GM12891 (cell line): ENCODE measurements at regions not wholly inside any gene's neighbourhood (a gene's known extent, or its start where the extent isn't known, plus 50 kb on each side); places are given as distances from the start of the nearest gene placed in this dataset.

Experiments
- DNase-seq: peaks from one replicate; pipeline ENCODE4 v3.0.0; 2011; ENCODE audit warnings: low spot score; ENCODE audit not compliant: insufficient read length
- FAIRE-seq: peaks from 2 replicates; lab custom pipeline; 2011; peaks lifted over from hg19 to GRCh38; lab: Jason Lieb, UNC
- PAX5 ChIP-seq: IDR thresholded peaks from 2 replicates; pipeline ENCODE4 v1.6.1; 2011; ENCODE audit warnings: low read length, moderate library complexity, mild to moderate bottlenecking; ENCODE audit not compliant: insufficient read depth, severe bottlenecking
- POLR2A ChIP-seq: IDR thresholded peaks from 2 replicates; pipeline ENCODE4 v1.6.1; 2011; ENCODE audit warnings: low read depth, low read length, control low read depth
- POLR2AphosphoS5 ChIP-seq: IDR thresholded peaks from 2 replicates; pipeline ENCODE4 v1.6.1; 2011; ENCODE audit warnings: low read depth, low read length, control low read depth
- POU2F2 ChIP-seq: IDR thresholded peaks from 2 replicates; pipeline ENCODE4 v1.6.1; 2011; ENCODE audit warnings: low read depth, mild to moderate bottlenecking, control low read depth, low read length, moderate library complexity
- SPI1 ChIP-seq: IDR thresholded peaks from 2 replicates; pipeline ENCODE4 v1.6.1; 2011; ENCODE audit warnings: low read depth, low read length, control low read depth
- TAF1 ChIP-seq: IDR thresholded peaks from 2 replicates; pipeline ENCODE4 v1.6.1; 2011; ENCODE audit warnings: low read depth, low read length, control low read depth

GRCh38 chr4:185958094-185958747 is 110.7 kb upstream of the TLR3 start:
- DNase-seq (no peak), FAIRE-seq (no peak)
- TF ChIP-seq TAF1 = no peak
- TF ChIP-seq POU2F2 = no peak
- no peak for TF ChIP-seq POLR2A
- no peak for TF ChIP-seq POLR2AphosphoS5
- TF ChIP-seq PAX5 = no peak

DNA sequence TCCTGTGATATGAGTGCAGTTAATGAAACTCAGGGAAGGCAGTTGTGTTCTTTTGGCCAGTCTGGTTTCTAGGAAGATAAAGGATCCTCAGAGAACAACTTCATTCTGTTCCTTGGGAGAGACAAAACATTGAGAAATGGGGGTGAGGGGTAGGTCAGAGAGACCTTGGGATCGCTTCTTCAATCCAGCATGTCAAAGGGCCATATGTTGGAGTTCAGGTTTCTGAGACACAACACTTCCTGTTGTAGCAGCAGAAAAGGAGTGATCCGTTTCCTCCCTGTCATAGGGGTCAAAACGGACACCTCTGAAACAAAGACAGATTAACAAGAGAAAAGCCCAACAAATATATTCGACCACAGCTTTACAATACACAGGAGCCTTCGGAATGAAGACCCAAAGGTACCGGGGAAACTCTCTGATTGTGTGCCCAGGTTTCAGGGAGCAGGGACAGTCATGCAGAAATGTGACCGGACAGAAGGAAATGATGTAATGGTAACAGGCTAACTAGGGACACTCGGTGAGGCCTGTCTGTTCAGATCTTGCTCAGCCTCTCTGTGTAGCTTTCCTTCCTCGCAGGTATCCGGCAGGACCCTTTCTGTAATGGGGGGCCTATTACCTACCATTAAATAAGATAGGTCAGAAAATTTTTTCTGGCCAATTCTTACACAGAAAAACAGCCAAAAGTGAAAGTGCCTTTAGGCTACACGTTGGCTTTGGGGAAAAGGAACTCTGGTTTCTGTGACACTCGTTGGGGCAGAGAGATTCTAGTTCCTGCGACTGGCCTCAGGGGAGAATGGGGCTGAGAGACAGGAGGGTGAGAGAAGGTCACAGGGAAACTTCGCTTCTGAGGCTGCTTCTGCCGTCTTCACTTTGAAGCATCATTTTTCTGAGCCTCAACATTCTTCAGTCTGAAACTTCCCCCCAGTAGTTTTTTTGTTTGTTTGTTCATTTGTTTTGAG is 103.3 kb upstream of the TLR3 start:
- no peak for DNase-seq
- TF ChIP-seq POU2F2 (no peak), POLR2AphosphoS5 (no peak)
- FAIRE-seq = no peak

DNA sequence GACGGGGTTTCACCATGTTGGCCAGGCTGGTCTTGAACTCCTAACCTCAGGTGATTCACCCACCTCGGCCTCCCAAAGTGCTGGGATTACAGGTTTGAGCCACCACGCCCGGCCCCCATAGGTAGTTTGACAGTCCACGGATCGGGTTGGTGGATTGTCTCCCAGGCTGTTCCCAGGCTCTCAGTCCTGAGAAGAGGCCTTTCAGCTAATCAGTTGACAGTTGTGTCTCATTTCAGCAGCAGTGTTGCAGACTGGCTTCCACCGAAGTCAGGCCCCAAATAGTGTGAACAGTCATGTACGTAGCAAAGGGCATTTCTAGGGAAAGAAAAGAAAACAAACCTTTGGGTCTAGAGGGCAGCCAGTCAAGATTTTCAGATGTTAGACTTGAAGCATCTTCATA is 102.4 kb upstream of the TLR3 start:
- DNase-seq (no peak), FAIRE-seq (no peak)
- TF ChIP-seq TAF1 (no peak), POLR2A (no peak), PAX5 (no peak), POU2F2 (no peak), SPI1 (no peak), POLR2AphosphoS5 (no peak)

- no peak for DNase-seq
- TF ChIP-seq POU2F2 = no peak
- TF ChIP-seq POLR2A = no peak
- no peak for TF ChIP-seq SPI1
- TF ChIP-seq PAX5 = no peak
- no peak for TF ChIP-seq TAF1
- TF ChIP-seq POLR2AphosphoS5 = no peak
- no peak for FAIRE-seq
Measured at GRCh38 chr4:185966997-185967775, 101.8 kb upstream of the TLR3 start.

- DNase-seq (no peak), FAIRE-seq (no peak)
- TF ChIP-seq PAX5 (no peak), SPI1 (no peak), POLR2A (no peak), POLR2AphosphoS5 (no peak), POU2F2 (no peak), TAF1 (no peak)
Measured at GRCh38 chr4:185969657-185970056, 99.3 kb upstream of the TLR3 start.

DNA sequence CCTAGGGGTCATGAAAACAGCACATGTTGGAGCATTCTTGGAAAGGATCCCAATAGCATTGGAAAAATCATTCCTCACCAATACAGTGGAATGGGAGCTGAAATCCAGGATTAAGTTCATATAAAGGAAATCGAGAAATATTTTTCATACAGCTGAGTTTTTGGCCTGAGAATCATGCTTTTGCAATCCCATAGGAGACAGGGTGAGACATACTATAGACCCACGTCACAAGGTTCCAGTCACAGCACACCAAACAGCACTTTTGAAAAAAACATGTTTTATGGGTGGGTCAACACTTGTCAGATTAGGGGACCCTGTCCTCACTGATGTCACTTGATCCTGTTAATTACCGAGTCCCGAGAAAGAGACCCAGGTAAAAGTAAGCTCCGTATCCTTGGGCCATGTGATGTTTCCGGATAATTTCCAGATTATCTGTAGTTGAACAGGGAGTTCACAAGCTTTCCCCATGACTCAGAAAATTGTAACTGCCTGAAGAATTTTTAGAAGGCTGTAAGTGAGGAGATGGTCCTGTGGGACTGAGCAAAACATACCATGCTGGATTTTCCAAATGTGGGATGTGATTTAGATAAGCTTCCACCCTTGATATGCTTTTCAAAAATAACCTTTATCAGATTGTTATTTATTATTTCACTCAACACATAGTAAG is 80.9 kb upstream of the TLR3 start:
- no peak for TF ChIP-seq POU2F2
- TF ChIP-seq POLR2A = no peak
- TF ChIP-seq TAF1 = no peak
- no peak for TF ChIP-seq POLR2AphosphoS5
- TF ChIP-seq SPI1 = no peak
- no peak for TF ChIP-seq PAX5
- FAIRE-seq (no peak), DNase-seq (no peak)

GRCh38 chr4:185991770-185992169 is 77.2 kb upstream of the TLR3 start:
- no peak for TF ChIP-seq POLR2A
- no peak for TF ChIP-seq TAF1
- TF ChIP-seq SPI1 = no peak
- TF ChIP-seq POLR2AphosphoS5 = no peak
- no peak for TF ChIP-seq PAX5
- TF ChIP-seq POU2F2 = no peak
- FAIRE-seq (no peak), DNase-seq (no peak)

DNA sequence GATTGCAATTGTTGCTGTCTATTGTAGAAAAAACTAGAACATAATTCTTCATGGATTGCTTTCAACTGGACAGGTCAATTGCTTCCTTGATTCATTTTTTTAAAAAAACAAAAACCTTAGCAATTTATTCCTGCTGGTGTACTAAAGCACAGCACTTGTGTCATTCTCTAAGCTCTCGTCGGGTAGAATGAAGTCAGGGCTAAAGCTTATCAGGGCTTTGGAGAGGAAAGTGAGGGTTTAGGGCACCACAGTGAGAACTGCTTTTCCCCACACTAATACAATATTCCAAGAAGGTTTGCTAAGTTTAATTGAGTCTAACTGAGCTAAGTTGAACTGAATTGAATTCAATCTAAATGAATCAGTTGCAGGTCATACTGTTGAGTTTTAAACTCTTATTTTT is 76.4 kb upstream of the TLR3 start:
- no peak for DNase-seq
- no peak for FAIRE-seq
- TF ChIP-seq SPI1 = no peak
- TF ChIP-seq POLR2AphosphoS5 = no peak
- TF ChIP-seq TAF1 = no peak
- TF ChIP-seq POU2F2 = no peak
- no peak for TF ChIP-seq POLR2A
- TF ChIP-seq PAX5 = no peak
